GM18907 (cell line): ENCODE measurements at regions not wholly inside any gene's neighbourhood (a gene's known extent, or its start where the extent isn't known, plus 50 kb on each side); places are given as distances from the start of the nearest gene placed in this dataset.
"Not testable (repeated sequence)": the region's sequence is repeated elsewhere in the genome, so short reads cannot be mapped to it uniquely, and the experiment has no call there.

Source experiments
- ATAC-seq: cut with Tn5 transposase; IDR thresholded peaks from one replicate; pipeline ENCODE4 v1.9.1; 2021; ENCODE audit warnings: mild to moderate bottlenecking, moderate library complexity; ENCODE audit not compliant: unreplicated experiment

GRCh38 chr18:10162340-10162739, 248.5 kb downstream of the VAPA start:
- no peak for ATAC-seq

- ATAC-seq, result no peak
Observed at GRCh38 chr18:10164271-10165071, 250.7 kb downstream of the VAPA start.

- ATAC-seq, result no peak
Observed at GRCh38 chr18:10166164-10166807, 252.5 kb downstream of the VAPA start.

GRCh38 chr18:10167759-10168158, 253.9 kb downstream of the VAPA start:
- no peak for ATAC-seq

- no peak for ATAC-seq
Observed at GRCh38 chr18:10168477-10168876, 254.7 kb downstream of the VAPA start.

GRCh38 chr18:10169064-10169562, 255.3 kb downstream of the VAPA start:
- ATAC-seq, result no peak

- no peak for ATAC-seq
Observed at GRCh38 chr18:10169814-10170213, 256.0 kb downstream of the VAPA start.

- ATAC-seq, result no peak
Observed at GRCh38 chr18:10170375-10170774, 256.6 kb downstream of the VAPA start.

GRCh38 chr18:10175333-10175732, 261.5 kb downstream of the VAPA start:
- ATAC-seq, result not testable (repeated sequence)

GRCh38 chr18:10179326-10179725, 265.5 kb downstream of the VAPA start:
- not testable (repeated sequence) for ATAC-seq

- ATAC-seq, result no peak
Observed at GRCh38 chr18:10182009-10182624, 268.3 kb downstream of the VAPA start.

- ATAC-seq, result no peak
Observed at GRCh38 chr18:10184776-10185175, 269.7 kb upstream of the APCDD1 start.

- no peak for ATAC-seq
Observed at GRCh38 chr18:10188971-10189810, 265.2 kb upstream of the APCDD1 start.

- no peak for ATAC-seq
Observed at GRCh38 chr18:10190564-10190963, 263.9 kb upstream of the APCDD1 start.

GRCh38 chr18:10193444-10193843, 261.0 kb upstream of the APCDD1 start:
- no peak for ATAC-seq

- ATAC-seq, result no peak
Observed at GRCh38 chr18:10194592-10194991, 259.8 kb upstream of the APCDD1 start.

- no peak for ATAC-seq
Observed at GRCh38 chr18:10195529-10195928, 258.9 kb upstream of the APCDD1 start.

GRCh38 chr18:10197097-10197496, 257.3 kb upstream of the APCDD1 start:
- ATAC-seq, result no peak

GRCh38 chr18:10201226-10201625, 253.2 kb upstream of the APCDD1 start:
- no peak for ATAC-seq

GRCh38 chr18:10201659-10202058, 252.8 kb upstream of the APCDD1 start:
- no peak for ATAC-seq

- no peak for ATAC-seq
Observed at GRCh38 chr18:10202845-10203321, 251.6 kb upstream of the APCDD1 start.
